ENCODE measurements at regions not wholly inside any gene's neighbourhood (a gene's known extent, or its start where the extent isn't known, plus 50 kb on each side); places are given as distances from the start of the nearest gene placed in this dataset.

GRCh38 chr12:41624571-41624970 lies 436.5 kb downstream of the PDZRN4 start:
- no peak overlapping the region for H3K4me3 ChIP-seq (ENCODE audit: low read length)
- H3K27ac ChIP-seq (ENCODE audit: low read length) = no peak overlapping the region
- no peaks in the 10 kb centered on the region for H3K36me3 ChIP-seq (ENCODE audit: control insufficient read depth, low read depth, low read length)
- H3K9ac ChIP-seq (ENCODE audit: low read length) = no peak overlapping the region
- H3K9me3 ChIP-seq (ENCODE audit: control insufficient read depth, low read depth, low read length) = no peaks in the 10 kb centered on the region
- no peaks in the 10 kb centered on the region for H3K27me3 ChIP-seq (ENCODE audit: control insufficient read depth, insufficient read depth, low read length)
- peaks cover 18% of the 10 kb centered on the region for H3K4me1 ChIP-seq (ENCODE audit: control insufficient read depth, low read depth, low read length)
